ENCODE measurements at regions not wholly inside any gene's neighbourhood (a gene's known extent, or its start where the extent isn't known, plus 50 kb on each side); places are given as distances from the start of the nearest gene placed in this dataset.
A peak's percentile ranks its signal among the peaks of the same experiment; 100 is the strongest.

GRCh38 chr10:124292911-124293615, 125.7 kb downstream of the OAT start:
- intact Hi-C loops (cut with DNase I) = no loop called here
- DNase-seq = peak in 3 of 42 donors; percentile 8 to 31 (median 22)

GRCh38 chr10:124291001-124291701, 127.6 kb downstream of the OAT start:
- DNase-seq = peak in 22 of 42 donors; percentile 11 to 61 (median 30)
- intact Hi-C loops (cut with DNase I) = no loop called here

GRCh38 chr10:124289851-124290795, 128.6 kb downstream of the OAT start:
- intact Hi-C loops (cut with DNase I) = no loop called here
- DNase-seq = peak in 15 of 42 donors; percentile 11 to 53 (median 32)

- peak in 4 of 42 donors; percentile 9 to 27 (median 11) for DNase-seq
- intact Hi-C loops (cut with DNase I) = no loop called here
Observed at GRCh38 chr10:124288928-124289850, 129.5 kb downstream of the OAT start.

- DNase-seq = no peak
- intact Hi-C loops (cut with DNase I) = no loop called here
Observed at GRCh38 chr10:124288486-124288885, 130.2 kb downstream of the OAT start.

GRCh38 chr10:124287791-124288190, 130.9 kb downstream of the OAT start:
- peak in 3 of 42 donors; percentile 1 to 17 (median 2) for DNase-seq
- intact Hi-C loops (cut with DNase I) = no loop called here

- intact Hi-C loops (cut with DNase I) = no loop called here
- peak in 4 of 42 donors; percentile 8 to 18 (median 12) for DNase-seq
Observed at GRCh38 chr10:124287071-124287685, 131.5 kb downstream of the OAT start.

GRCh38 chr10:124286621-124287020, 132.1 kb downstream of the OAT start:
- intact Hi-C loops (cut with DNase I) = no loop called here

GRCh38 chr10:124285587-124286527, 132.9 kb downstream of the OAT start:
- intact Hi-C loops (cut with DNase I) = no loop called here
- peak in 5 of 42 donors; percentile 2 to 26 (median 8) for DNase-seq

More at GRCh38 chr10:124286621-124287020, 132.1 kb downstream of the OAT start:
- peak in 2 of 42 donors; percentile 2 to 10 for DNase-seq

GRCh38 chr10:124283949-124284250, 134.8 kb downstream of the OAT start:
- DNase-seq = no peak
- intact Hi-C loops (cut with DNase I) = no loop called here

- DNase-seq = no peak
- intact Hi-C loops (cut with DNase I) = no loop called here
Observed at GRCh38 chr10:124283215-124283948, 135.3 kb downstream of the OAT start.

GRCh38 chr10:124282326-124282725, 136.4 kb downstream of the OAT start:
- intact Hi-C loops (cut with DNase I) = no loop called here
- DNase-seq = no peak

- intact Hi-C loops (cut with DNase I) = no loop called here
Observed at GRCh38 chr10:124281666-124282065, 137.1 kb downstream of the OAT start.

GRCh38 chr10:124280916-124281315, 137.8 kb downstream of the OAT start:
- no peak for DNase-seq
- intact Hi-C loops (cut with DNase I) = no loop called here

More at GRCh38 chr10:124281666-124282065, 137.1 kb downstream of the OAT start:
- no peak for DNase-seq

- intact Hi-C loops (cut with DNase I) = no loop called here
- no peak for DNase-seq
Observed at GRCh38 chr10:124279882-124280281, 138.8 kb downstream of the OAT start.

- DNase-seq = no peak
- intact Hi-C loops (cut with DNase I) = no loop called here
Observed at GRCh38 chr10:124279298-124279697, 139.4 kb downstream of the OAT start.

Data from head of caudate nucleus (tissue), 42 donors.